Activated B cell treated with CpG ODN at 0.5 μM for 24 hours (primary cell): ENCODE measurements at regions not wholly inside any gene's neighbourhood (a gene's known extent, or its start where the extent isn't known, plus 50 kb on each side); places are given as distances from the start of the nearest gene placed in this dataset.

Source experiments
- ATAC-seq: fragments of 200-7000 bp; cut with Tn5 transposase; one replicate; pipeline ENCODE4 v1.10.0; 2021; ENCODE audit warnings: low read depth, mild to moderate bottlenecking, moderate library complexity
- CTCF ChIA-PET: fragments of 350-600 bp; sonication (Branson Sonifier 250); formaldehyde crosslinking; loops from one replicate; lab custom pipeline; 2021; ENCODE audit warnings: antibody characterized with exemption; lab: Charles Lee
- POLR2A ChIA-PET: fragments of 350-600 bp; sonication (Branson Sonifier 250); formaldehyde crosslinking; loops from one replicate; lab custom pipeline; 2021; ENCODE audit warnings: antibody characterized with exemption; lab: Charles Lee
- DNase-seq: peaks from one replicate; pipeline ENCODE4 v3.0.0; 2022
- H3K27ac Mint-ChIP-seq: one replicate; pipeline ENCODE4 v1.8.0; 2020; ENCODE audit warnings: mixed read lengths
- H3K27me3 Mint-ChIP-seq: one replicate; pipeline ENCODE4 v1.8.0; 2021; ENCODE audit warnings: mixed read lengths
- H3K36me3 Mint-ChIP-seq: one replicate; pipeline ENCODE4 v1.8.0; 2021; ENCODE audit warnings: low read depth, mixed read lengths
- H3K4me1 Mint-ChIP-seq: one replicate; pipeline ENCODE4 v1.8.0; 2021; ENCODE audit warnings: mixed read lengths
- H3K4me3 Mint-ChIP-seq: one replicate; pipeline ENCODE4 v1.8.0; 2020; ENCODE audit warnings: mild to moderate bottlenecking, mixed read lengths
- H3K9me3 Mint-ChIP-seq: one replicate; pipeline ENCODE4 v1.8.0; 2020; ENCODE audit warnings: mixed read lengths
- CTCF ChIP-seq: fragments of 200-600 bp; IDR thresholded peaks from one replicate; pipeline ENCODE4 v1.8.0; 2022; ENCODE audit warnings: antibody characterized with exemption, mild to moderate bottlenecking
- intact Hi-C: fragments of 100-400 bp; cut with micrococcal nuclease; formaldehyde crosslinking; loops from one replicate; pipeline ENCODE4 v1.15.1; 2024

DNA sequence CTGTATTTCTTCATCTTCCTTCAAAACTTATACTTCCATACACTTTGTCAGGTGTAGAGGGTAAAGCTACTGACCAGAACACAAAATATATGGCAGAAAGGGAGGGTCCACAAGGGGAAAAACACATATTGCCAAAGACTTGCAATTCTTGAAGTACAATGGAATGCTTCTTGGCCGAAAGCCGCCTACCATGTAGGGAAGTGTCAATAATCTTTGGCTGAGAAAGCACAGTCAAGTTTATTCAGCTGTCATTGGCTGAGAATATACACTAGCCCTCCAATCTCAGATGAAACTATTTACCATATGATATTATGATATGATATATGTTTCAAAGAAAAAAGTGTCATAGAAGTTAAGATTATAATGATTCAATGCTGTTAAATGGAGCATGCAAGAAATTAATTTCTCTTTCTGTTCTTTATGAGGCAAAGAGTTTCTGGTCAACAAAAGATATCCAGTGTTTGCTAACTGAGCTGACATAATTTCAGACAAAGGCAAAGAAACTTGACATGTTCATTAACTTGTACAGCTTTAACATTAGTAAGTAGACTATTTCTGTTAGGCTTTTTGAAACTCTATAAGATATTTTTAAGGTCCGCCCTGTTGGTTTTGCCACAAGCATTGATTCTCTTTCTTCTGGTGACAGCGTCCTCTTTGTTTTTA is 89.0 kb upstream of the LPP start:
- TF ChIP-seq CTCF: no peak
- DNase-seq (no peak), ATAC-seq (no peak)
- POLR2A ChIA-PET: no interaction called here
- Mint-ChIP-seq H3K9me3 (no peaks in the 10 kb centered on the region), H3K27ac (no peak overlapping the region), H3K4me1 (peaks cover 6% of the 10 kb centered on the region), H3K36me3 (no peaks in the 10 kb centered on the region), H3K4me3 (no peak overlapping the region), H3K27me3 (peaks cover 4% of the 10 kb centered on the region)
- intact Hi-C loops: no loop called here
- CTCF ChIA-PET: no interaction called here

DNA sequence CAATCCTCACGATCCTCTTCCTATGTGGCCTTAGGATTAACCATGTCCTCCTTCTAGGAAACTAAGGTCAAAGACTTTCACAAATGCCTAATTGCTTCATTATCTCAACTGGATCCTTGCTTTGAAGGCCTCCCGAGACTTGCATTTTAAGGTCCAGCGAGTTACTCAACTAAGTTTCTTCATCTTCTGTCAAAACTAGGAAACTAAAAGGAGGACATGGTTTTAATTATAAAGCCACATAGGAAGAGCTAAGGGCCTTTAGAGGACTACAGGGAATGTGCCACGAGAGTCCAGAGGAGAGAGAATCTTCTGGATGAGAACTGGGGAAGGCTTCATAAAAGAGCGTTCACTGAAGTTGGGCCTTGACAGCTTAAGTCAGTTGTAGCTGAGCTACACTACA is 87.8 kb upstream of the LPP start:
- H3K36me3 Mint-ChIP-seq: no peaks in the 10 kb centered on the region
- POLR2A ChIA-PET: no interaction called here
- intact Hi-C loops: no loop called here

DNA sequence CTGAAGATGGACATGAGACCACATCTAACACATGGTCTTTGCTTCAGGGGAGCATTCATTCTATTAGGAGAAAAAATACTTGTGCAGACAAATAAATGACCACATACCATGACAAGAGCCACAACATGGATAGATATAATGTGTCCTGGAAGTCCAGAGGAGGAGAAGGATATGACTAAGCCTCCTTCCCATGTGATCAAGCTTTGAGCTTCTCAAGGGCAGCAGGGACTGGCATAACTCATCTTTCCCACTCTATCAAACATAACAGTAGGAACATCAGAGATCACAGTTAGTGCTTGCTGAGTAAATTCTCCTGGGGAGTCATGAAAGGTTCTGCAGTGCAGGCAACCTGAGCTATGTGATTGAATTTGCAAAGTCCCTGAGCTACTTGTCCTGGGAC is 86.0 kb upstream of the LPP start:
- Mint-ChIP-seq H3K4me3 (no peak overlapping the region), H3K27me3 (peaks cover 4% of the 10 kb centered on the region), H3K27ac (no peak overlapping the region), H3K36me3 (no peaks in the 10 kb centered on the region), H3K4me1 (no peaks in the 10 kb centered on the region), H3K9me3 (no peaks in the 10 kb centered on the region)
- no peak for TF ChIP-seq CTCF
- POLR2A ChIA-PET: no interaction called here
- intact Hi-C loops: no loop called here
- no peak for ATAC-seq
- CTCF ChIA-PET: no interaction called here
- DNase-seq: no peak

More for the DNA sequence above, 87.8 kb upstream of the LPP start:
- Mint-ChIP-seq H3K27me3 (peaks cover 4% of the 10 kb centered on the region), H3K27ac (no peak overlapping the region), H3K4me1 (peaks cover 4% of the 10 kb centered on the region), H3K9me3 (no peaks in the 10 kb centered on the region), H3K4me3 (no peak overlapping the region)
- DNase-seq: no peak
- CTCF ChIA-PET: no interaction called here
- no peak for ATAC-seq
- TF ChIP-seq CTCF: no peak

DNA sequence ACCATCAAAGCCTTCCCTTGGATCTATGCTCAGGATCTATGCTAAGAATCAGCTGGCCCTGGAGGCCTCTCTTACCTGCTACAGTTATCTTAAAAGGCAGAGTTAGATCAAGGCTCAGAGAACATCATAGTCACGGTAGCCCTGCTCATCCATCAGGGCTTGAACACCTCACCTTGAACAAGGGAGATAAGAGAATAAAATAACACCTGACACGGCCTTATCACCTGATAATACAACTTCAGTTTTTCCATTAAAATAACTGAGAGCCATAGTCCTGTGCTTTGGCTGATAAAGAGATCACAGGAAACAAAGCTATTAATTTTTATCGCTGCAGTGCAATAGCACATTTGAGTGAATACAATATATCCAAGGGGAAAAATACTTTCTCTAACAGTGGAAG is 85.6 kb upstream of the LPP start:
- H3K9me3 Mint-ChIP-seq: no peaks in the 10 kb centered on the region
- intact Hi-C loops: no loop called here
- POLR2A ChIA-PET: interaction anchor here (0.5 kb wide), 1 partner anchor 208 kb away, joined by 3 read pairs; no protein-coding TSS in a partner anchor
- ATAC-seq (no peak), DNase-seq (no peak)
- no peak overlapping the region for H3K27ac Mint-ChIP-seq
- no peaks in the 10 kb centered on the region for H3K36me3 Mint-ChIP-seq
- CTCF ChIA-PET: no interaction called here
- TF ChIP-seq CTCF: no peak
- no peak overlapping the region for H3K4me3 Mint-ChIP-seq
- peaks cover 4% of the 10 kb centered on the region for H3K27me3 Mint-ChIP-seq
- H3K4me1 Mint-ChIP-seq: no peaks in the 10 kb centered on the region

- Mint-ChIP-seq H3K4me3 (no peak overlapping the region), H3K4me1 (no peaks in the 10 kb centered on the region), H3K27ac (no peak overlapping the region), H3K27me3 (peaks cover 4% of the 10 kb centered on the region), H3K36me3 (no peaks in the 10 kb centered on the region), H3K9me3 (no peaks in the 10 kb centered on the region)
- POLR2A ChIA-PET: interaction anchor here (0.5 kb wide), 1 partner anchor 109 kb away, joined by 4 read pairs; no protein-coding TSS in a partner anchor
- DNase-seq (no peak), ATAC-seq (no peak)
- TF ChIP-seq CTCF: no peak
- intact Hi-C loops: no loop called here
- CTCF ChIA-PET: no interaction called here
Measured at GRCh38 chr3:188071636-188072035, 82.3 kb upstream of the LPP start.
